PC-9 (cell line): ENCODE measurements at regions not wholly inside any gene's neighbourhood (a gene's known extent, or its start where the extent isn't known, plus 50 kb on each side); places are given as distances from the start of the nearest gene placed in this dataset.
A peak's percentile ranks its signal among the peaks of the same experiment; 100 is the strongest.

Experiments used
- BruUV-seq: library from RNA; stranded (reverse); fragments of 400-500 nt; replicated peaks from 2 replicates; lab custom pipeline; 2021; lab: Mats Ljungman, UMichigan
- CTCF ChIA-PET: fragments of 300-600 bp; sonication (Branson Sonifier 250); formaldehyde crosslinking; loops from one replicate; lab custom pipeline; 2022; ENCODE audit warnings: antibody characterized with exemption; lab: Charles Lee
- POLR2A ChIA-PET: fragments of 300-600 bp; sonication (Branson Sonifier 250); formaldehyde crosslinking; loops from one replicate; lab custom pipeline; 2022; ENCODE audit warnings: antibody characterized with exemption; ENCODE audit not compliant: unreplicated experiment; lab: Charles Lee
- DNase-seq, 2 experiments: peaks; one replicate each; pipeline versions ENCODE4 v3.0.0 to v3.0.0-alpha.2; 2015 to 2022; ENCODE audit warnings: mixed read lengths in 1 of 2
- H2AFZ ChIP-seq: fragments of 200-600 bp; sonication (generic); 2 replicates; pipeline ENCODE4 v1.8.1; 2017; ENCODE audit warnings: antibody characterized with exemption
- H3F3A ChIP-seq: fragments of 200-600 bp; sonication (generic); 2 replicates; pipeline ENCODE4 v1.8.1; 2017; ENCODE audit warnings: antibody characterized with exemption, mild to moderate bottlenecking, low read depth; ENCODE audit not compliant: insufficient read depth
- H3K27ac ChIP-seq: fragments of 200-600 bp; sonication (generic); 2 replicates; pipeline ENCODE4 v1.6.1; 2016; ENCODE audit warnings: mixed run types
- H3K27me3 ChIP-seq: fragments of 200-600 bp; sonication (generic); 2 replicates; pipeline ENCODE4 v1.6.1; 2016; ENCODE audit warnings: low read depth, mixed run types; ENCODE audit not compliant: insufficient read depth
- H3K36me3 ChIP-seq: fragments of 200-600 bp; sonication (generic); 2 replicates; pipeline ENCODE4 v1.6.1; 2016; ENCODE audit warnings: low read depth, mixed run types
- H3K4me1 ChIP-seq: fragments of 200-600 bp; sonication (generic); replicated peaks from 2 replicates; pipeline ENCODE4 v1.6.1; 2016; ENCODE audit warnings: mixed run types; ENCODE audit not compliant: insufficient read depth
- H3K4me2 ChIP-seq: fragments of 200-600 bp; sonication (generic); 2 replicates; pipeline ENCODE4 v1.6.1; 2017; ENCODE audit warnings: mixed run types
- H3K4me3 ChIP-seq: fragments of 200-600 bp; sonication (generic); 2 replicates; pipeline ENCODE4 v1.6.1; 2016; ENCODE audit warnings: mixed run types
- H3K79me2 ChIP-seq: fragments of 200-600 bp; sonication (generic); 2 replicates; pipeline ENCODE4 v1.6.1; 2017; ENCODE audit warnings: low read depth, mixed run types
- H3K9me2 ChIP-seq: fragments of 200-600 bp; sonication (generic); 2 replicates; pipeline ENCODE4 v1.8.1; 2017; ENCODE audit warnings: mild to moderate bottlenecking; ENCODE audit not compliant: insufficient read depth
- H3K9me3 ChIP-seq: fragments of 200-600 bp; sonication (generic); 2 replicates; pipeline ENCODE4 v1.8.1; 2016; ENCODE audit warnings: low read depth; ENCODE audit not compliant: insufficient read depth
- H4K20me1 ChIP-seq: fragments of 200-600 bp; sonication (generic); 2 replicates; pipeline ENCODE4 v1.8.1; 2017; ENCODE audit not compliant: insufficient read depth
- CTCF ChIP-seq: fragments of 200-600 bp; sonication (generic); conservative IDR thresholded peaks from 2 replicates; pipeline ENCODE4 v1.6.1; 2017; ENCODE audit warnings: mixed run types, antibody characterized with exemption, mild to moderate bottlenecking, moderate library complexity
- EZH2 ChIP-seq: fragments of 200-600 bp; sonication (generic); IDR thresholded peaks from 2 replicates; pipeline ENCODE4 v1.8.0; 2017; ENCODE audit warnings: antibody characterized with exemption, low read depth
- intact Hi-C: fragments of 100-400 bp; cut with micrococcal nuclease; formaldehyde crosslinking; loops from one replicate; pipeline ENCODE4 v1.10.0; 2022; ENCODE audit not compliant: unreplicated experiment

GRCh38 chr18:54528942-54529376 lies 62.1 kb upstream of the DYNAP start:
- H3K9me3 ChIP-seq: no peaks in the 10 kb centered on the region
- H4K20me1 ChIP-seq: no peaks in the 10 kb centered on the region
- H2AFZ ChIP-seq: no peak overlapping the region
- no peaks in the 10 kb centered on the region for H3K36me3 ChIP-seq
- POLR2A ChIA-PET: interaction anchor here (0.6 kb wide), 1 partner anchor 92 kb away, joined by 8 read pairs; no protein-coding TSS in a partner anchor
- no peak overlapping the region for H3K27ac ChIP-seq
- 0 out of 2 replicates have a peak, but pooled peaks cover 10% of the 10 kb centered on the region for H3K4me1 ChIP-seq
- CTCF ChIA-PET: no interaction called here
- no peak overlapping the region for H3K4me3 ChIP-seq
- intact Hi-C loops: no loop called here
- H3F3A ChIP-seq: no peaks in the 10 kb centered on the region
- no TSS peak for BruUV-seq
- H3K27me3 ChIP-seq: no peaks in the 10 kb centered on the region
- H3K4me2 ChIP-seq: no peak overlapping the region
- no peak for DNase-seq
- TF ChIP-seq CTCF (no peak), EZH2 (no peak)
- 0 out of 2 replicates have a peak, but pooled peaks cover 6% of the 10 kb centered on the region for H3K9me2 ChIP-seq
- no peaks in the 10 kb centered on the region for H3K79me2 ChIP-seq

GRCh38 chr18:54529444-54529843 lies 61.6 kb upstream of the DYNAP start:
- H3K4me2 ChIP-seq: no peak overlapping the region
- POLR2A ChIA-PET: no interaction called here

GRCh38 chr18:54530285-54530684 lies 60.8 kb upstream of the DYNAP start:
- H3F3A ChIP-seq: no peaks in the 10 kb centered on the region
- no TSS peak for BruUV-seq
- no peaks in the 10 kb centered on the region for H3K27me3 ChIP-seq
- H3K36me3 ChIP-seq: no peaks in the 10 kb centered on the region
- no peaks in the 10 kb centered on the region for H3K79me2 ChIP-seq
- H3K4me2 ChIP-seq: no peak overlapping the region
- intact Hi-C loops: no loop called here
- H4K20me1 ChIP-seq: no peaks in the 10 kb centered on the region
- no peak for DNase-seq
- no peak for TF ChIP-seq CTCF
- no peak for TF ChIP-seq EZH2
- H2AFZ ChIP-seq: no peak overlapping the region
- CTCF ChIA-PET: no interaction called here
- H3K9me2 ChIP-seq: 0 out of 2 replicates have a peak, but pooled peaks cover 6% of the 10 kb centered on the region
- POLR2A ChIA-PET: no interaction called here
- no peak overlapping the region for H3K4me3 ChIP-seq
- 0 out of 2 replicates have a peak, but pooled peaks cover 10% of the 10 kb centered on the region for H3K4me1 ChIP-seq
- H3K27ac ChIP-seq: no peak overlapping the region
- H3K9me3 ChIP-seq: no peaks in the 10 kb centered on the region

More at GRCh38 chr18:54529444-54529843, 61.6 kb upstream of the DYNAP start:
- Histone ChIP-seq H3K27me3 (no peaks in the 10 kb centered on the region), H3K9me3 (no peaks in the 10 kb centered on the region), H3K36me3 (no peaks in the 10 kb centered on the region), H2AFZ (0 out of 2 replicates have a peak overlapping the region, but pooled peaks have one; percentile 22), H3K9me2 (0 out of 2 replicates have a peak, but pooled peaks cover 6% of the 10 kb centered on the region), H3K4me3 (no peak overlapping the region), H3K4me1 (0 out of 2 replicates have a peak, but pooled peaks cover 10% of the 10 kb centered on the region), H4K20me1 (no peaks in the 10 kb centered on the region), H3K27ac (no peak overlapping the region), H3F3A (no peaks in the 10 kb centered on the region), H3K79me2 (no peaks in the 10 kb centered on the region)
- TF ChIP-seq CTCF (no peak), EZH2 (no peak)
- CTCF ChIA-PET: no interaction called here
- BruUV-seq: no TSS peak
- DNase-seq: no peak
- intact Hi-C loops: no loop called here
